ENCODE measurements at regions not wholly inside any gene's neighbourhood (a gene's known extent, or its start where the extent isn't known, plus 50 kb on each side); places are given as distances from the start of the nearest gene placed in this dataset.

- no peaks in the 10 kb centered on the region for H3K36me3 ChIP-seq (ENCODE audit: control insufficient read depth in 4 of 4, insufficient read depth in 4 of 4, low read length in 3 of 4)
- no peaks in the 10 kb centered on the region for H3K9me3 ChIP-seq (ENCODE audit: control extremely low read depth in 1 of 5, control insufficient read depth in 4 of 5, insufficient read depth in 2 of 5, low read depth in 1 of 5, low read length in 4 of 5)
- no peaks in the 10 kb centered on the region for H3K27me3 ChIP-seq (replicated peaks in 2 of 5; ENCODE audit: control insufficient read depth in 4 of 5, insufficient read depth in 5 of 5, low read length in 4 of 5)
- POLR2A ChIA-PET = no interaction called here
- DNase-seq = no peak
- no peak overlapping the region for H3K4me3 ChIP-seq (ENCODE audit: control insufficient read depth in 1 of 7, extremely low read depth in 1 of 7, insufficient read depth in 4 of 7, low read depth in 2 of 7, low read length in 6 of 7)
- H3K4me1 ChIP-seq (ENCODE audit: control extremely low read depth in 1 of 4, control insufficient read depth in 4 of 4, insufficient read depth in 4 of 4, low read length in 3 of 4) = no peaks in the 10 kb centered on the region
- no peak overlapping the region for H3K27ac ChIP-seq (ENCODE audit: insufficient read depth in 1 of 2, low read depth in 1 of 2, low read length in 2 of 2, poor library complexity in 1 of 2, severe bottlenecking in 2 of 2)
- 100% methylated on average over 1 of the region's 4 CpGs for WGBS (ENCODE audit: insufficient coverage)
- CTCF ChIA-PET = no interaction called here
These were observed 798.9 kb upstream of the PIK3C3 start for GRCh38 chr18:41155910-41156851.

- no CpG with 5 or more reads among the region's 1 CpG for WGBS (ENCODE audit: insufficient coverage)
- CTCF ChIA-PET = no interaction called here
These were observed 800.0 kb upstream of the PIK3C3 start for GRCh38 chr18:41155025-41155424.

GRCh38 chr18:41153871-41154270 lies 801.2 kb upstream of the PIK3C3 start:
- H3K27me3 ChIP-seq (replicated peaks in 2 of 5; ENCODE audit: control insufficient read depth in 4 of 5, insufficient read depth in 5 of 5, low read length in 4 of 5) = no peaks in the 10 kb centered on the region
- no peak overlapping the region for H3K4me3 ChIP-seq (ENCODE audit: control insufficient read depth in 1 of 7, extremely low read depth in 1 of 7, insufficient read depth in 4 of 7, low read depth in 2 of 7, low read length in 6 of 7)
- DNase-seq = no peak
- H3K9me3 ChIP-seq (ENCODE audit: control extremely low read depth in 1 of 5, control insufficient read depth in 4 of 5, insufficient read depth in 2 of 5, low read depth in 1 of 5, low read length in 4 of 5) = no peaks in the 10 kb centered on the region
- H3K36me3 ChIP-seq (ENCODE audit: control insufficient read depth in 4 of 4, insufficient read depth in 4 of 4, low read length in 3 of 4) = no peaks in the 10 kb centered on the region
- H3K27ac ChIP-seq (ENCODE audit: insufficient read depth in 1 of 2, low read depth in 1 of 2, low read length in 2 of 2, poor library complexity in 1 of 2, severe bottlenecking in 2 of 2) = no peak overlapping the region
- H3K4me1 ChIP-seq (ENCODE audit: control extremely low read depth in 1 of 4, control insufficient read depth in 4 of 4, insufficient read depth in 4 of 4, low read length in 3 of 4) = no peaks in the 10 kb centered on the region
- ChIA-PET CTCF (no interaction called here), POLR2A (no interaction called here)
- WGBS (ENCODE audit: insufficient coverage) = 100% methylated on average over 1 of the region's 2 CpGs

More at GRCh38 chr18:41155025-41155424, 800.0 kb upstream of the PIK3C3 start:
- H3K4me3 ChIP-seq (ENCODE audit: control insufficient read depth in 1 of 7, extremely low read depth in 1 of 7, insufficient read depth in 4 of 7, low read depth in 2 of 7, low read length in 6 of 7) = no peak overlapping the region
- no peak overlapping the region for H3K27ac ChIP-seq (ENCODE audit: insufficient read depth in 1 of 2, low read depth in 1 of 2, low read length in 2 of 2, poor library complexity in 1 of 2, severe bottlenecking in 2 of 2)
- no peaks in the 10 kb centered on the region for H3K4me1 ChIP-seq (ENCODE audit: control extremely low read depth in 1 of 4, control insufficient read depth in 4 of 4, insufficient read depth in 4 of 4, low read length in 3 of 4)
- H3K36me3 ChIP-seq (ENCODE audit: control insufficient read depth in 4 of 4, insufficient read depth in 4 of 4, low read length in 3 of 4) = no peaks in the 10 kb centered on the region
- H3K27me3 ChIP-seq (replicated peaks in 2 of 5; ENCODE audit: control insufficient read depth in 4 of 5, insufficient read depth in 5 of 5, low read length in 4 of 5) = no peaks in the 10 kb centered on the region
- DNase-seq = no peak
- POLR2A ChIA-PET = no interaction called here
- H3K9me3 ChIP-seq (ENCODE audit: control extremely low read depth in 1 of 5, control insufficient read depth in 4 of 5, insufficient read depth in 2 of 5, low read depth in 1 of 5, low read length in 4 of 5) = no peaks in the 10 kb centered on the region

GRCh38 chr18:41150316-41150715 lies 804.7 kb upstream of the PIK3C3 start:
- CTCF ChIA-PET = no interaction called here
- H3K36me3 ChIP-seq (ENCODE audit: control insufficient read depth in 4 of 4, insufficient read depth in 4 of 4, low read length in 3 of 4) = no peaks in the 10 kb centered on the region
- no peaks in the 10 kb centered on the region for H3K9me3 ChIP-seq (ENCODE audit: control extremely low read depth in 1 of 5, control insufficient read depth in 4 of 5, insufficient read depth in 2 of 5, low read depth in 1 of 5, low read length in 4 of 5)
- no peaks in the 10 kb centered on the region for H3K27me3 ChIP-seq (replicated peaks in 2 of 5; ENCODE audit: control insufficient read depth in 4 of 5, insufficient read depth in 5 of 5, low read length in 4 of 5)
- no CpG with 5 or more reads among the region's 2 CpGs for WGBS (ENCODE audit: insufficient coverage)
- no peak overlapping the region for H3K4me3 ChIP-seq (ENCODE audit: control insufficient read depth in 1 of 7, extremely low read depth in 1 of 7, insufficient read depth in 4 of 7, low read depth in 2 of 7, low read length in 6 of 7)
- no peaks in the 10 kb centered on the region for H3K4me1 ChIP-seq (ENCODE audit: control extremely low read depth in 1 of 4, control insufficient read depth in 4 of 4, insufficient read depth in 4 of 4, low read length in 3 of 4)
- no peak overlapping the region for H3K27ac ChIP-seq (ENCODE audit: insufficient read depth in 1 of 2, low read depth in 1 of 2, low read length in 2 of 2, poor library complexity in 1 of 2, severe bottlenecking in 2 of 2)
- POLR2A ChIA-PET = no interaction called here
- DNase-seq = no peak

- WGBS (ENCODE audit: insufficient coverage) = 75% methylated on average over 1 of the region's 1 CpG
- Histone ChIP-seq H3K27me3 (replicated peaks in 2 of 5; ENCODE audit: control insufficient read depth in 4 of 5, insufficient read depth in 5 of 5, low read length in 4 of 5) (no peaks in the 10 kb centered on the region), H3K4me3 (ENCODE audit: control insufficient read depth in 1 of 7, extremely low read depth in 1 of 7, insufficient read depth in 4 of 7, low read depth in 2 of 7, low read length in 6 of 7) (no peak overlapping the region), H3K36me3 (ENCODE audit: control insufficient read depth in 4 of 4, insufficient read depth in 4 of 4, low read length in 3 of 4) (no peaks in the 10 kb centered on the region), H3K4me1 (ENCODE audit: control extremely low read depth in 1 of 4, control insufficient read depth in 4 of 4, insufficient read depth in 4 of 4, low read length in 3 of 4) (no peaks in the 10 kb centered on the region), H3K9me3 (ENCODE audit: control extremely low read depth in 1 of 5, control insufficient read depth in 4 of 5, insufficient read depth in 2 of 5, low read depth in 1 of 5, low read length in 4 of 5) (no peaks in the 10 kb centered on the region), H3K27ac (ENCODE audit: insufficient read depth in 1 of 2, low read depth in 1 of 2, low read length in 2 of 2, poor library complexity in 1 of 2, severe bottlenecking in 2 of 2) (no peak overlapping the region)
- POLR2A ChIA-PET = no interaction called here
- CTCF ChIA-PET = no interaction called here
- no peak for DNase-seq
These were observed 808.7 kb upstream of the PIK3C3 start for GRCh38 chr18:41146301-41146700.

GRCh38 chr18:41145516-41145915 lies 809.5 kb upstream of the PIK3C3 start:
- CTCF ChIA-PET = no interaction called here
- no peaks in the 10 kb centered on the region for H3K36me3 ChIP-seq (ENCODE audit: control insufficient read depth in 4 of 4, insufficient read depth in 4 of 4, low read length in 3 of 4)
- H3K9me3 ChIP-seq (ENCODE audit: control extremely low read depth in 1 of 5, control insufficient read depth in 4 of 5, insufficient read depth in 2 of 5, low read depth in 1 of 5, low read length in 4 of 5) = no peaks in the 10 kb centered on the region
- DNase-seq = no peak
- POLR2A ChIA-PET = no interaction called here
- H3K27me3 ChIP-seq (replicated peaks in 2 of 5; ENCODE audit: control insufficient read depth in 4 of 5, insufficient read depth in 5 of 5, low read length in 4 of 5) = no peaks in the 10 kb centered on the region
- H3K4me3 ChIP-seq (ENCODE audit: control insufficient read depth in 1 of 7, extremely low read depth in 1 of 7, insufficient read depth in 4 of 7, low read depth in 2 of 7, low read length in 6 of 7) = no peak overlapping the region
- H3K27ac ChIP-seq (ENCODE audit: insufficient read depth in 1 of 2, low read depth in 1 of 2, low read length in 2 of 2, poor library complexity in 1 of 2, severe bottlenecking in 2 of 2) = no peak overlapping the region
- no peaks in the 10 kb centered on the region for H3K4me1 ChIP-seq (ENCODE audit: control extremely low read depth in 1 of 4, control insufficient read depth in 4 of 4, insufficient read depth in 4 of 4, low read length in 3 of 4)

- WGBS (ENCODE audit: insufficient coverage) = no CpG with 5 or more reads among the region's 1 CpG
- DNase-seq = no peak
- no peak overlapping the region for H3K27ac ChIP-seq (ENCODE audit: insufficient read depth in 1 of 2, low read depth in 1 of 2, low read length in 2 of 2, poor library complexity in 1 of 2, severe bottlenecking in 2 of 2)
These were observed 810.6 kb upstream of the PIK3C3 start for GRCh38 chr18:41144441-41144840.

More at GRCh38 chr18:41144441-41144840, 810.6 kb upstream of the PIK3C3 start:
- CTCF ChIA-PET = no interaction called here
- POLR2A ChIA-PET = no interaction called here
- Histone ChIP-seq H3K4me3 (ENCODE audit: control insufficient read depth in 1 of 7, extremely low read depth in 1 of 7, insufficient read depth in 4 of 7, low read depth in 2 of 7, low read length in 6 of 7) (no peak overlapping the region), H3K27me3 (replicated peaks in 2 of 5; ENCODE audit: control insufficient read depth in 4 of 5, insufficient read depth in 5 of 5, low read length in 4 of 5) (no peaks in the 10 kb centered on the region), H3K4me1 (ENCODE audit: control extremely low read depth in 1 of 4, control insufficient read depth in 4 of 4, insufficient read depth in 4 of 4, low read length in 3 of 4) (no peaks in the 10 kb centered on the region), H3K9me3 (ENCODE audit: control extremely low read depth in 1 of 5, control insufficient read depth in 4 of 5, insufficient read depth in 2 of 5, low read depth in 1 of 5, low read length in 4 of 5) (no peaks in the 10 kb centered on the region), H3K36me3 (ENCODE audit: control insufficient read depth in 4 of 4, insufficient read depth in 4 of 4, low read length in 3 of 4) (no peaks in the 10 kb centered on the region)
